D341Med (cell line): ENCODE measurements at regions not wholly inside any gene's neighbourhood (a gene's known extent, or its start where the extent isn't known, plus 50 kb on each side); places are given as distances from the start of the nearest gene placed in this dataset.
"Not testable (repeated sequence)": the region's sequence is repeated elsewhere in the genome, so short reads cannot be mapped to it uniquely, and the experiment has no call there.

Experiments used
- DNase-seq: peaks from one replicate; pipeline ENCODE4 v3.0.0; 2012; ENCODE audit warnings: low spot score

DNA sequence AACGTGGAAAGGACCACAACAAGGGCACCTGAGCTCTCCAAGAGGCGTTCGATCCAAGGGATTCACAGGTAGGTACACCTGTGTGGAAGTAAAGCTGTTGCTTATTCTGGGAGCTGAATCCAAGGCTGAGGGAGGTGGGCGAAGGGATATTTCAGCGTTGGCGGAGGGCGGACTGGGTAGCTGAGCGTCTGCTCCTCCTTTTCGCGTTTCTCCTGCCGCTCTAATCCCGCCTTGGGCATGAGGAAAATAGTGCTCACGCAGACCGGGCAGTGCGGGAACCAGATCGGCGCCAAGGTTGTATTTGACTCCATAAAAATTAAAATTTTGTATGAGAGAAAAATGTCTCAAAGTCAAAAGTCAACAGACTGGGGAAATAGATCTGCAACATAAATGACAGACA, 3966.2 kb upstream of the OR11H1 start:
- DNase-seq: not testable (repeated sequence)

DNA sequence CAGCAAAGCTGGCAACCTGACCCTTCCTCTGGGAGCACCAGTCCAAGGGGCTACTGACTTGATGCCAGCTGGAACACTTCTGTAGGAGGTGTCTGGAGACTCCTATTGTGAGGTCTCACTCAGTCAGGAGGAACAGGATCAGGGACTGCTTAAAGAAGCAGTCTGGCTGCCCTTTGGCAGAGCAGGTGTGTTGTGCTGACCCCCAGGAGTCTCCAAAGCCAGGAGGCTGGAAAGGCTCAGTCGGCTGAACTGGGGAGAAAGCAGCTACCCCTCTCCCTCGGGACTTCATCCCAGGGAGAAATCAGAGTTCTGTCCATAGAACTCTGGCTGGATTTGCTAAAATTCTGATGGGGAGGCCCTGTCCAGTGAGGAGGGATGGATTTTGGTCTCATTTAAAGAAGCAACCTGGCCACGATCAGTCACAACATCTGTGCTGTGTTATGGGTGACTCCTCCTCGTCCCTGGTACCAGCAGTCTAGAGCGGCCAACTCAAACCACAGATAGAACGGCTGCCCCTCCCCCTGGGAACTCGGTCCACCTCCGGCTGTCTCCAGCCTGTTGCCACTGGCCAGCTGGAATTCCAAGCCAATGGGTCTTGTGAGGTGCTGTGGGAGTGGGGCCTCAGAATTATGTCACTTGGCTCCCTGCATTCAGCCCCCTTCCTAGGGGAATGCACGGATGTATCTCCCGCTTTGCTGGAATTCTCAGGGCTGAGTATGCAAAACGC, 3959.0 kb upstream of the OR11H1 start:
- DNase-seq: not testable (repeated sequence)

DNA sequence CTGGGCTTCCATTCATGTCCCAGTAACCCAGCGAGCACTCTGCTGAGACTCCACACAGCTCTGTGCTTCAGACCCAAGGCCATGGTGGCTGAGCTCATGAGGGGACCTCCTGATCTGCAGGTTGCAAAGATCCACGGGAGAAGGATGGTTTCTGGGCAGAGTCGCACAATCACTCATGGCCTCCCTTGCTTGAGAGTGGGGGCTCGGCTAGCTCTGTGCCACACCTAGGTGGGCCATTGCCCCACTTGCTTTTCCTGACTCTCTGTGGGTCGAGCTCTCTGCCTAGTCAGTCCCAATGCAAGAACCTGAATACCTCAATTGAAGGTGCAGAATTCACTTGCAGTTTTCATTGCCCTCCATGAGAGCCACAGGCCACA, 3958.4 kb upstream of the OR11H1 start:
- not testable (repeated sequence) for DNase-seq

DNA sequence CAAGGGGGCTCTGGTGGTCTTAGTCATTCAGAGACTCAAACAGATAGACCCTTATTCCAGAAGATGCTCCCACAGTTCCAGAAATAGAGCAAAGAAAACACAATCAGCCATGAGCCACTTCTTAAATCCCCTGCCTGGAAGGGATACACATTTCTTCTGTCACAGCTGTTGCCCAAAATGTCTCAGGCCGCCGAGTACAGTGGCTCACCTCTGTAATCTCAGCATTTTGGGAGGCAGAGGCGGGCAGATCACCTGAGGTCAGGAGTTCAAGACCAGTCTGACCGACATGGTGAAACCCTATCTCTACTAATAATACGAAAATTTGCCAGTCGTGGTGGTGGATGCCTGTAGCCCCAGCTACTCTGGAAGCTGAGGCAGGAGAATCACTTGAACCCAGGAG, 3954.8 kb upstream of the OR11H1 start:
- not testable (repeated sequence) for DNase-seq

DNA sequence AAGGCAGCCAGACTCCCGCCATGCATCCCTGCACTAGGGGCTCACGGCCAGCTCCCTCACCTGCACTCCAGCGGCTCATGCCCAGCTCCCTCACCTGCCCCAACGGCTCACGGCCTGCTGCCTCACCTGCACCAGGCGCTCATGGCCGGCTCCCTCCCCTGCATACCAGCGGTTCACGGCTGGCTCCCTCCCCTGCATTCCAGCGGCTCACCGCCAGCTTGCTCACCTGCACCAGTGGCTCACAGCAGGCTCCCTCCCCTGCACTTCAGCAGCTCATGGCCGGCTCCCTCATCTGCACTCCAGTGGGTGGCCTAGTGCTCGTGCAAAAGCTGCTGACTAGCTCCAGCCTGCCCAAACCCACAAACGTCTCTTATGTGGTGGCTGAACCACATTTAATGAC, 3953.8 kb upstream of the OR11H1 start:
- not testable (repeated sequence) for DNase-seq

DNA sequence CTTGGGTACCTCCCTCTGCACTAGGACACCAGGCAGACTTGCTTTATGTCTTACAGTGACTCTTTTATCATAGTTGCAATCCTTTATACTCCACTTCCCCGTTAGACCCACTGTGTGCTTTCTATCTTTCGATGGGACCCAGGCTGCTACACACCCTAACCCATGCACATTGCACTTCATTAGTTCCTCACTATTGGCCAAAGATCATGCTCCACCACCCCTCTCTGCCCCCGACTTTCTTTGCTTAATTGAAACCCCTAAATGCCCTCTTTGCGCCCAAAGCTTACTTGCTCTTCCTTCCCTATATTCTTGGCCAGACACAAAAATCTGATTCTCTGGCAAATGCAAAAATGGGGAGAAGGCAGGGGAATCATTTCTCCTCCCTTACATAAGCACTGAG, 3953.3 kb upstream of the OR11H1 start:
- not testable (repeated sequence) for DNase-seq

DNA sequence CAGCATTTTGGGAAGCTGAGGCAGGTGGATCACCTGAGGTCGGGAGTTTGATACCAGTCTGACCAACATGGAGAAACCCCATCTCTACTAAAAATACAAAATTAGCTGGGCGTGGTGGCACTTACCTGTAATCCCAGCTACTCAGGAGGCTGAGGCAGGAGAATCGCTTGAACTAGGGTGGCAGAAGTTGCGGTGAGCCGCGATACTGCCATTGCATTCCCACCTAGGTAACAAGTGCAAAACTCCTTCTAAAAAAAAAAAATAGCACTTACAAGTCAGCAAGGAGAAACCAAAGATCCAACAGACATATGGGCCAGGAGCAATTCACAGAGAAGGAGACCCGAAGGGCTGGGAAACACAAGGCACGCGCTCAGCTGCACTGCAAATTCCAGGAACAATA, 3951.3 kb upstream of the OR11H1 start:
- not testable (repeated sequence) for DNase-seq

DNA sequence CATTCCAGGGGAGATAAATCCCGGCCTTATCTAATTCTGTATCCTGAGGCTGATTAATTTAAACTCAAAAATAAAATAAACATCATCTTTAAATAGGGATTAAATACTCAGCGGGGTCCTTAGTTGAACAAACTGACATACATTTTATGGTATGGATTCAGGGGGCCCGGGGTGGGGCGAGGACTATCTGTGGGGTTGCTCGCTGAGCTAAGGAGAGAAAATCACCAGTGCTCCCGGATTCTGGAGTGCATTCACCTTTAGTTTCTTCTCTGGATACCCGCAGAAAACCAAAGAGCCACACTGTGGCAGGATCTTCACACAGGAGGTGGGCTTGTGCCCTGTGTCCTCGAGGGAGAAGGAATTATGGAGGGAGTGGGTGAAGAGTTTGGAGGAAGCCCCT, 3949.9 kb upstream of the OR11H1 start:
- not testable (repeated sequence) for DNase-seq

DNA sequence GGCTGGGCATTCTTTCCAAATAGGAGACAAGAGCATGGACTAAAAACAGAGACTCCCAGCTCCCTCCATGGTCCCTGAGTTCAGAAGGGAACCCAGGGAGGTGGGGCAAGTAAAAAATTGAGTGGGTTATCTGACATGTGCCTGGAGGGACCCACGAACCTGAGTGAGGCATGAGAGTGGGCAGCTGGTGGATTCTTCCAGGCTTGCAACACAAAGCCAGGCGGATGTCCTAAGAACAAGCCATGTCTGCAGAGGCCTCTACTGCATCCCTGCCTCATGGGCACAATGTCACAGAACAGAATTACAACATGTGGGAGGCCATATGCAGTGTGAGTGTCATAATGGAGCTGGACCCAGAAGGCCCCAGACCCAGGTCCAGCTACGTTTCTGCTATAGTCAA, 3949.4 kb upstream of the OR11H1 start:
- peak; percentile 2 for DNase-seq

DNA sequence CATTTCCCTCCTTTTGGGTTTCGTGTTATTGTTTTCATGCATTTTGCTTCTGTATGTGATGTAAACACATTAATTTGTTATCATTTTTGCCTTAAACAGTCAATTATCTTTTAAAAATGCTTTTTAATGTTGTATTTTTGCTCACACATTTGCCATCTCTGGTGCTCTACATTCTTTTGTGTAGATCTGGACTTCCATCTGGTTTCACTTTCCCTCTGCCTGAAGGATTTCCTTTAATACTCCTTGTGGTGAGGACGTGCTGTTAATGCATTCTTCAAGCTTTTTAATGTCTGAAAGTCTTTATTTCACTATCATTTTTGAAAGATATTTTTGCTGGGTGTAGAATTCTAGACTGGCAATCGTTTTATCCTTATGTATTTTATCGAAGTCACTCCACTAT, 3945.9 kb upstream of the OR11H1 start:
- DNase-seq: not testable (repeated sequence)

DNA sequence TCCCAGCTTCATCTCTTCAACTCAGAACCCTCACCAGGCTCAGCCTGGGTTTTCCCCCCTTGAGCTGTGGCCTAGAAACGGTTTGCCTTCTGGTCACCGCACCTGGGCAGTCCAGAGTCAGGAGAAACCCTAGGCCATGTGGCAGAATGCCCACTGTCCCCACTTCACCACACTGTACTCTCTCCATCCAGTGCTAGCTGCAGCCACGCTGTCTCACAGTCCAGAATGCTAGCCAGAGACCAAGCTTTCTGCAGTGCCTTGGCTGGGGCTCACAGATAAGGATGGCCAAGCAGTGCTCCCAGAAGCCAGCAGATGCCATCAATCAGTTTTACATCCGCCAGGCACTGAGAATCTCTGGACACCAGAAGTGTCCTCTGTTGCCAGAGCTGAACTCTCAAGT, 3943.8 kb upstream of the OR11H1 start:
- DNase-seq: peak; percentile 4

DNA sequence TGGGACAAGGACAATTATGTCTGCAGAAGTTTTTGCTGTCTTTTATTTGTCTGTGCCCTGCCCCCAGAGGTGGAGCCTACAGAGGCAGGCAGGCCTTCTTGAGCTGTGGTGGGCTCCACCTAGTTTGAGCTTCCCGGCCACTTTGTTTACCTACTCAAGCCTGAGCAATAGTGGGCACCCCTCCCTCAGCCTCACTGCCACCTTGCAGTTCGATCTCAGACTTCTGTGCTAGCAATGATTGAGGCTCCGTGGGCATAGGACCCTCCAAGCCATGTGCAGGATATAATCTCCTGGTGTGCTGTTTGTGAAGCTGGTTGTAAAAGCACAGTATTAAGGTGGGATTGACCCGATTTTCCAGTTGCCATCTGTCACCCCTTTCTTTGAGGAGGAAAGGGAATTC, 3933.4 kb upstream of the OR11H1 start:
- DNase-seq: not testable (repeated sequence)

DNA sequence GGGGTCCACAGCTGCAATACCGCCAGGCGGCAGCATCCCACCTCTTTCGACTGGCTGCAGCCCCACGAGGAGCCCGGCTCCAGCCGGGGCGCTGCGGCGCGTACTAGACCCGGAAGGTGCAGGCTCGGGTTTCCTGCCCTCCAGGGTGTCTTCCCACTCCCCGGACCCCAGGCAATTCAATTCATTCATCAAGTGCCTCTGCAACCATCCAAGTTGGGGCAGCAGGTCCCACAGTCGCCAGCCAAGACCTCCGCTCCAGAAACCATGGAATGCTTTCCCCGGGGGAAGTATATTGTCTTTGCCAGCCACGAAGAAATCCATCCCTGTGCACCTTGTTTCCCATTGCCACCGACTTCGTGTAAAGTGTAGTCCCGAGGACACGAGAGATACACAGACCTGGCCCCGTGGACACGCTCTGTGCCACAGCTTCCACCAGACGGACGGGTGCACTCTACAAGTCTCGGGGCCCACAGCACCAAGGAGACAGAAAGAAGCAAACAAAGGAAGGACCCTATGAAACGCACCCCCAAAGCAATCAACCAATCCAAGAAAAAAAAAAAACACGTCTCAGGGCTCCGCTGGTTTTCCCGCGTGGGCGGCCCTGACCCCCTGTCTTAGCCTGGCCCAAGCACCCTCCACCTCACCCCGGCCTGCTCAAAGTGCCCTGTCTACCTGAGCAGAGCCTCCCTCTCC, 3930.2 kb upstream of the OR11H1 start:
- peak; percentile 13 for DNase-seq

DNA sequence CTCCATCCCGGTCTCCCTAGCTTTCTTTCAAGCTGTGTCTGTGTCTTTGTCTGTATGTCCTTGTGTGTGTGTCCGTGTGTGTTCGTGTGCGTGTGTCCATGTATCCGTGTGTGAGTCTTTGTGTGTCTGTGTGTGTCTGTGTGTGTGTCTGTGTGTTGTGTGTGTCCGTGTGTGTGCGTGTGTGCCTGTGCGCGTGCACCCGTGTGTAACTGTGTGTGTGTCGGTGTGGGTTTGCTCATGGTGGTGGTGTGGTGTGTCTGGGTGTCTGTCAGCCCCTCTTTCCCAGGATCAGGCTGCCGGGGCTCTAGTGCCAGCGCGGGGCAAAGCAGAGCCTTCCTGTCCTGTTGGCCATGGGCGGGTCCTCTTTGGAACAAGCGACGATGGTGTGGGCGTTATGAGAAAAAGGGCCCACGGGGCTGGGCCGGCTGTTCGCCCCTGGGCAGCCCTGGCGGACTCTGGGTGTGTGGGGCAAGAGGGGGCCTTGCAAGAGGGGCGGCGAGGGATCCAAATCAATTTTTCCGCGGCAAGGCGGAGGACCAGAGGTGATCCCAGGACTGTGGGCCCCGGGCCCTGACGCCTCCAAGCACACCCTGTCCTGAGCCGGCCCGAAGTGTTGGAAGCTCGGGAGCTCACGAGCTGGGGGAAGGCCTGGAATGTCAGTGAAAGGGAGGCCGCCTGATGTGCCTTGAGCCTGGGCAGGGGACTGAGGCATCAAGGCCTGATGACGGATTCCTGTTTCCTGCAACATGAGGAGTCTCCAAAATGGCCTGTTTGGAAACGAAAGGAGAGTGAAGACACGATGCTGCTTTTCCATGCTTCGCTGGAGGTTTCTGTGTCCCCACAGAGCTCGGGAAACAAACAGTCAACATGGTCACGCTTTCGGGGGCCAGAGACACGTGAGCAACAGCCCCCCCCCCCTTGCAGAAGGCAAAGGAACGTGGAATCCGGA, 3929.2 kb upstream of the OR11H1 start:
- DNase-seq: peak; percentile 6

DNA sequence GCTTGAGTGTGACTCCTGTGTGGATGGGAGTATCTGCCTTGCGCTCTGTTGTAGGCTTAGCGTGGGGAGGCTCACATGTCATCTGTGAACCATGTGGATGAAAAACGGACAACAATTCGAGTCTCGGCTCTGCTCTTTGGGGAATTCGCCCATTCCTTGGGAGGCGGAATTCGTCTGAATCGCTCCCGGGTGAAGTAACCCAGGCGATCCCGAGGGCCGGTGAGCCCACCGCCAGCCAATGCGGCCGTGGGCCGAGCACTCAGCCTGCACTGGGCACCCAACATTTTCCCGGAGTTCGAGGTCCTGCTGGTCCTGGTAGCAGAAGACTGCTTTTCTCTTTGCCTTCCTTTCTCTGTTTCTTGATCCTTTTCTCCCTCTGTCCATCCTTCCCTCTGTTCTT, 3928.5 kb upstream of the OR11H1 start:
- DNase-seq: not testable (repeated sequence)

DNA sequence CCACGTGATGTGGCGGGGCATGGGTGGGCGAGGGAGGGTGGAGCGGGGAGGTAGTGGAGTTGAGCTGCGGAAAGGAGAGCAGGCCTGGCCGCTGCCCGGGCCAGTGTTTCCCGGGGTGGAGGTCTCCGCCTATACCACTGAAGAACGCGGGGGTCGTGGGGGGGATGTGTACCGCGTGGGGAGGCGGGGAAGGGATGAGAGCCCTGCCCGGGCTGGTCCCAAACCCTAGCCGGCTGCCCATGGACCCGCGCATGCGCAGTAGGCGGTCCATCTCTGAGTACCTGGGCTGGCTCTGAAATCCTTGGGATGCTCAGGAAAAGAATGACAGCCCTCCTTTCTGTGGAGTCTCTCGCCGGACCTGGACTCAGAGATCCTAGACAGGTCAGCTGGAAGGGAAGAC, 3927.8 kb upstream of the OR11H1 start:
- not testable (repeated sequence) for DNase-seq

DNA sequence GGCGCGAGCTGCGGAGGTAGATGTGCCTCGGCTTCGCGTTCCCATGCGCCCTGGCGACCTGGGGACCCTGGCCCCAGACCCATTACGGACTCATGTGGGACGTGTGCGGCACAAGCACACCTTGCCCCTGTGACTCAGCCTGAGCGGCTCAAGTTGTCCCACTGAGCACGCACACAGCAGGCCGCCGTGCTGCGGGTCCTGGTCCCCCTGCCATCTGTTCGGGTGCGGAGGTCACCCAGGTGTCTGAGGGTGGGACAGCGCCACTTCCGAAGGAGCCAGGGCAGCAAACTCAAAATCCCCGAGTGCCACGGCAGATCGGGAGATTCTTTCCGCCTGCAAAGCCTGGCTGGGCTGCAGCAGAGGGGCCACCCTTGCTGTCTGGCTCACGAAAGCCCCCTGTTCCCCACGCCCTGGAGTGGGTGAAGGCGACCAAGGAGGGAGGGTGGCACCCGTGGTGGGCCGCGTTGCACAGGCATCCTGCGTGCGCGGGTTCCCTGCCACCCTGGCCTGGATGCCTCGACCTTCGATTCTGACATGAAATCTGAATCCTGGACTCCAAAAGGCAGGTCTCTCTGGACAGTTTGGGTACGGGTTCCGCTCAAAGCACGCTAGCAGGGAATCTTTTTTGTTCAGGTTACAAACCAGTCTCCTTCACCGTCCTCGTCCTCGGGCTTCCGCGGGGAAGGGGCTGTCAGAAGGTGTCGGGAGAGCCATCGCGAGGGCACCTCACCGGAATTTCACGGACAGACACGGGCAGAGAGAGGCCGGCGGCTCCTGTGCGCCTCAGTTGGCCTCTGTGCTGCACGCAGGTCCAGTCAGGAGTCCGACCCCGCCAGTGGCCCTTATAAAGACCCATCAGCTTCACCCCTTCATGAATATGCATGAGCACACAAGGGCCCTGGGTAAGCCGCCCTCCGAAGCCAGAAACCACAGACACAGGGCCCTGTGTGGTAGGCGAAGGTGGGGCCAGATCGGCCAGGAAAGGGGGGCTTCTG, 3926.8 kb upstream of the OR11H1 start:
- not testable (repeated sequence) for DNase-seq

DNA sequence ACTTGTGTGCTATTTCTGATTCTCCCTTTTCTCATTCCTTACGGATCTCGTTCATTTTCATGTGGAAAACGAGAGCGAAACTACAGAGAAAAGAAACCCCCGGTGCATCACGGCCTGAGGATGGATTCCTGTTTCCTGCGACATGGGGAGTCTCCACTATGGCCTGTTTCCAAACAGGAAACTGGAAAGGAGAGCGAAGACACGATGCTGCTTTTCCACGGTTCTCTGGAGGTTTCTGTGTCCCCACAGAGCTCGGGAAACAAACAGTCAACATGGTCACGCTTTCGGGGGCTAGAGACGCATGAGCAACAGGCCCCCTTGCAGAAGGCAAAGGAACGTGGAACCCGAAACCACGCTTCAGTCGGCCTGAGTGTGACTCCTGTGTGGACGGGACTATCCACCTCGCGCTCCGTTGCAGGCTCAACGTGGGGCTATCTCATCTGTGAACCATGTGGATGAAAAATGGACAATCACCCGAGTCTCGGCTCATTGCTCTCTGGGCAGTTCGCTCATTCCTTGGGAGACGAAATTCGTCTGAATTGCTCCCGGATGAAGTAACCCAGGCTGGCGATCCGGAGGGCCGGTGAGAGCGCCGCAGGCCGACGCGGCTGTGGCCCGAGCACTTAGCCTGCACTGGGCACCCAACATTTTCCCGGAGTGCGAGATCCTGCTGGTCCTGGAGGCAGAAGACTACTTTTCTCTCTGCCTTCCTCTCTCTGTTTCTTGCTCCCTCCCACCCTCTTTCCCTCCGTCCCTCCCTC, 3923.2 kb upstream of the OR11H1 start:
- DNase-seq: not testable (repeated sequence)

DNA sequence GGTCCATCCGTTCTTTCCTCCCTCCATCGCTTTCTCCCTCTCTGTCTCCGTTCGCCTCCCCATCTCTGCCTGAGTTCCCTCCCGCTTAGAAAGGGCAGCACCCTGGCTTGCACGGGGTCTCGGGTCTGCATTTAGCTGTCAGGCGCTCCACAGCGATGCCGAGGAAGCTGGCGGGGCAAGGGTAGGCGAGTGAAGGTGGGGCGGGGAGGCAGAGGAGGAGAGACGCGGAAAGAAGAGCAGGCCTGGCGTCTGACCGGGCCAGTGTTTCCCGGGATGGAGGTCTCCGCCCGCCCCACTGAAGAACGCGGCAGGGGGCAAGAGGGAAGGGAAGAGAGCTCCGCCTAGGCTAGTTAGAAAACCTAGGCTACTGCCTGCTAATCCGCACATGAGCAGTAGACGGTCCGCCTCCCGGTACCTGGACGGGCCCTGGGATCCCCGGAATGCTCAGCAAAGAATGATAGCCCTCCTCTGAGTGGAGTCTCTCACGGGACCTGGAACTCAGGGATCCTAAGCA, 3922.5 kb upstream of the OR11H1 start:
- DNase-seq: peak; percentile 12
